ENCODE measurements at regions not wholly inside any gene's neighbourhood (a gene's known extent, or its start where the extent isn't known, plus 50 kb on each side); places are given as distances from the start of the nearest gene placed in this dataset.
"Not testable (repeated sequence)": the region's sequence is repeated elsewhere in the genome, so short reads cannot be mapped to it uniquely, and the experiment has no call there.

DNA sequence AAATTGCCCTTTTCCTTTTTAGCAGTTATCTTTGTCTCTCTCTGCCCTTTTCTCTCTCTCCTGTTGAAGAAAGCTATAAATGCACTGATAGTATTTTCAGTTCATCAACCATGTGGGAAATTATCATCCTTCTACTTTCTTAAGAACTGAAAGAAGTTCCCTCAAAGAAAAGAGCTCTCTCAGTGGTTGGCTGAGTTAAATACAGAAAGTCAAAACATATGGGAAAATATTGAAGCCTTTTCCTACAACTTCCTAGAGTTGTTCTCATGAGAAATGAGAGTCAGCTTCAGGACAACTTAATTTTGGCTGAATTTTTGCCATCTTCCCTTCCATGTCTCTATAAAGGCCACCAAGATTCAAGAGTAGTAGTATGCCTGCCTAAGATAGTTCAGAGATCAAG lies 96.7 kb downstream of the NFKBIZ start:
- in situ Hi-C loops (cut with HindIII; ENCODE audit: low sequenced_read_pairs): loop anchor here (10.0 kb wide), 1 partner anchor 91 kb away; no protein-coding TSS in a partner anchor

DNA sequence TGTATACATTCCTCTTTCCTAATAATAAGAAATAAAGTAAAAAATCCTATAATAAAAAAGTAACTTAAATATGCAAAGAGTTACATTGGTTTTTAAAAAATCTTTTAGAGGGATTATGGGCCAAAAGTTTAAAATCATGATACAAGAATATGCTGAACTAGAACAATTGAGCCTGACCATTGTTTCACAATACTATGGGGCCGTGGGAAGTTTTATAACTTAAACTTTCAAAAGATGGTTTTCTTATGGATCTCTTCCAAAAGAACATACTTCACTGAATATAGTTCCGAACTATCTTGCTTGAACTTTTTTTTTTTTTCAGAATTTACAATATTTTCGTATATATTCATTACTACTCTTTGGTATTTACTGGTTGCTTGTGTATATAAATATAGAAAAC lies 97.6 kb downstream of the NFKBIZ start:
- in situ Hi-C loops (cut with HindIII; ENCODE audit: low sequenced_read_pairs): loop anchor here (10.0 kb wide), 1 partner anchor 92 kb away; no protein-coding TSS in a partner anchor

DNA sequence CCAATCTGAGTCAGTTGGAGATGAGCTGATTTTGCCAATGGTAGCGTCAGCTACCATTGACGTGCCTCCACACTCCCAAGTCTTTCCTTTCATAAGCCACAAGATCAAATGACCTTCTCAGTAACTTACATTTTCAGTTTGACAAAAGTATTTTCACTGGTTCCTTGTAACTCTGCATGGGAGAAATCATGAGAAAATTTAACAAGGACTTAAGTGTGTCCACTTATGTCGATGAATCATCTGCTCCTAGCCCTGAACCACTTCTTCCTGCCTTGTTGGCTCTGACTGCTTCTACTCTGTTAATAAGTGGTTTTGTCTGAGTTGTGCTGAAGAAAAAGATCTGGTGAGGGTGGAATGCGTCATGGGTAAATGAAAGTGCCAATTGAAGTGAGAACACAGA lies 101.2 kb downstream of the NFKBIZ start:
- in situ Hi-C loops (cut with HindIII; ENCODE audit: low sequenced_read_pairs): no loop called here

DNA sequence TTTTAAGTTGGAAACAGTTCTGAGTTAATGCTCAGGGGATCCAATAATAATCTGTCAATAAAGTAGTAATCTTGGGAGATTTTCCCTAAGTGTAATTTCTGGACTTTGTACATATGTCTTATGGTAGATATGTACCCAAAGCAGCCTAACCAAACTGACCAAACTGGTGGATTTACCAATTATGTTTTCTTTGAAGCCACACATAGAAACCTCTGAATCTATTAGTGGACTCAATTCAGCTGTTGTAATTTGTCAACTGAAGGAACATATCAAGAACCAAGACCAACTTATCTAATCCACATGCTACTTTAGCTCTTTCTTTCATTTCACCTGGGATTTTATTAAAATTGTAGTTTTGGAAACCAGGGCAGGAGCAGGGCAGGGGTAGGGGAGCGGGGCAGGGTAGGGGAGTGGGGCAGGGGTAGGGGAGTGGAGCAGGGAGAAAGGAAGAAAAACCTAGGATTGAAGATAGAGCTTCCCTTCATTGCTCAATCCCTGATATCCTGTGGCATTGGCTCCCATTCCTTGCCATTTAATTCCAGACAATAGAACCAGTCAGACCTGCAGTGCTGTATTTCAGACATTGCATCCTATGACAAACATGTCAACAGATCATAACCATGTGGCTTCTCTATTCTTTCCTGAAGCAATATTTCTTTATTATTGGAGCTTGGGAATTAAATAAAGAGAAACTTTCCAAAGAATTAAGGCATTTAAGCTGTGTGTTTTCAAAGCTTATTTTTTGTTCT lies 101.8 kb downstream of the NFKBIZ start:
- in situ Hi-C loops (cut with HindIII; ENCODE audit: low sequenced_read_pairs): no loop called here

DNA sequence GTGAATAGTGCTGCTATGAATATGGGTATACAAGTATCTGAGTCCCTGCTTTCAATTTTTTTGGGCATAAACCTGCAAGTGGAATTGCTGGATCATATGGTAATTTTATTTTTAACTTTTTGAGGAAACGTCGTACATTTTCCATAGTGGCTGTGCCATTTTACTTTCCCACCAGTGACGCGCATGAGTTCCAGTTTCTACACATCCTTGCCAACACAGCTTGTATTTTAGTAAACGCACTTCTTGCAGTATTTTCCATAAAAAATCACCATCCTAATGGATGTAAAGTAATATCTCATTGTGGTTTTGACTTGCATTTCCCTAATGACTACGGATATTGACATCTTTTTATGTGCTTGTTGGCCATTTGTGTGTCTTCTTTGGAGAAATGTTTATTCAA lies 105.0 kb downstream of the NFKBIZ start:
- in situ Hi-C loops (cut with HindIII; ENCODE audit: low sequenced_read_pairs): no loop called here

DNA sequence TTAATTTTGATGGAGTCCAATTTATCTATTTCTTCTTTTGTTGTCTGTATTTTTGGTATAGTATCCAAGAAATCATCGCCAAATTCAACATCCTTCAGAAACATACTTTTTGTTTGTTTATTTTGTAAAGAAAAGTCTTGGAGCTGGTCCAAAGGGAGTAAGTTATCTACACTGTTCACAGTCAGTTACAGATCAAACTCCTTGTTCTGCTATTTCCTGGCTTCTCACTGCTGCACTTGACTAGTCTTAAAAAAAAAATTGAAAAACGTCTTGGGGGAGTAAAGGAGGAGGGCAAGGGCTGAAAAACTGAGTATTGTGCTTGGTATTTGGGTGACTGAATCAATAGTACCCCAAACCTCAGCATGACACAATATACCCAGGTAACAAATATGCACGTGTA lies 105.6 kb downstream of the NFKBIZ start:
- in situ Hi-C loops (cut with HindIII; ENCODE audit: low sequenced_read_pairs): no loop called here

DNA sequence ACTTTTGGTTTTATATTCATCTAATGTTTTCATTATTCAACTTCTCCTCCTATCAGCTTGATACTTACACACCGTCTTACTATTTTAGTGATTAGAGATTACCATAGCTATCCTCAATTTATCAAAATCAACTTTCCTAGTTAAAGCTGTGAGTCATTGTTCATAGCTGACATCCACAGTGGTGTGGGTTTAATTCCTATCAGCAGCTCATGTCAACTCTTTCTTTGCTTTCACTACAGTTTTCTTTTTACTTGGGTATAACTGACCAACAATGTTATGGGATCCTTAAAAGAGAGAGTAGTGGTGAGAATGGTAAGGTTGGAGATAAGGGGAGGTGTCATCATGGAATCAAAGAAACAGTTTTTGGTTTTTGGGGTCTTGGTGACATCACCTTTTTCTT lies 112.7 kb downstream of the NFKBIZ start:
- in situ Hi-C loops (cut with HindIII; ENCODE audit: low sequenced_read_pairs): no loop called here

DNA sequence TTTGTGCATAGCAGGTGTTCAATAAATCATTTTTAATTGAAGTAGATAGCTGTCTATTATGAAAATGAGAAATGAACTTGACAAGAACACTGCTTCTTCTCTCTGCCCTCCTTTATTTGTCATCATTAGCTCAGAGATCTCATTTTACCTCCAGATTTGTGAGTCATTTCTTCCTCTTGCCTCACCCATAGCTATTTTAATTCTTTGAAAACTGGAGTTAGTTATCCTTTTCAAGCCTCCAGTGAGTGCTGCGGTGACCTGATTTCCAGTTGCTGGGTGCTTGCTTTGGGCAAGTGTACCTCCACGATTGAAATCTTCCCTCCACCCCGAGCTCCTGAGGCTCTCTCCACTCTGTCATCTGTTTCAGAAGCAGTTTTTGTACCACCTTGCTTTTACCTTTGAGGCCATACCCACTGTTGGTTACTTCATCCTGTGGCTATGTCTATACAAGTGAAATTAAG lies 114.6 kb downstream of the NFKBIZ start:
- in situ Hi-C loops (cut with HindIII; ENCODE audit: low sequenced_read_pairs): no loop called here

DNA sequence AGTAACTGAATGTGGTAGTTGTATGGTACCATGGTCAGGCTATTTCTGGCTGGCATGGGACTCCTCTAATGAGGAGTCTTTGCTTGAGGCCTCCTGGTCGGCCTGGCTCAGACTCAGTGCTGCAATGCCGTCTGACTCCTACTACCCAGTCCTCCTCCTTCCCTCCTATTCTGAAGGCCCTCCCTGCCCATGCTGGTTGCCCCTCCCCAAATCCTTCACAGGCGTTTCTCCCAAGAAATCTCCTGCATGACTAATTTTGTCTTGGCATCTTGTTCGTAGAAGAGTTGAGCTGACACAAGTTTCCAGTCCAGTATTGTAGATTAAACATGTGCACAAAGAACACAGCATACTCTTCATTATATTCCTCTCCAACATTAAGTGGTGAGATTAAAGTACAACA lies 115.5 kb downstream of the NFKBIZ start:
- in situ Hi-C loops (cut with HindIII; ENCODE audit: low sequenced_read_pairs): no loop called here

DNA sequence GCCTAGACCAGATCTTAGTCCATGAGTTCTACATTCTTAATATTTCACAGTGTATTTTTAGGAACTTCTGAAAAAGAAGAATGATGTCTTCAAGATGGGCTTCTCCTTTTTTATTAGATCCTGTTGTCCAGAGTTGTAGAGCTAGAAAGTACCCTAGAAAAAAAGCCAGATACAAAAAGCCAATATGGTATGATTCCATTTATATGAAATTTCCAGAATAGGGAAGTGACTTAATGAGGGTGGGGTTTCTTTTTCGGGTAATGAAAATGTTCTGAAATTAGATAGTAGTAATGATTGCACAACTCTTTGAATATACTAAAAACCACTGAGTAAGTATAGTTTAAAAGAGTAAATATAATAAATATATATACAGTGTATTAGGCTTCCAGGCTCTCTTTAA lies 116.9 kb downstream of the NFKBIZ start:
- in situ Hi-C loops (cut with HindIII; ENCODE audit: low sequenced_read_pairs): no loop called here

DNA sequence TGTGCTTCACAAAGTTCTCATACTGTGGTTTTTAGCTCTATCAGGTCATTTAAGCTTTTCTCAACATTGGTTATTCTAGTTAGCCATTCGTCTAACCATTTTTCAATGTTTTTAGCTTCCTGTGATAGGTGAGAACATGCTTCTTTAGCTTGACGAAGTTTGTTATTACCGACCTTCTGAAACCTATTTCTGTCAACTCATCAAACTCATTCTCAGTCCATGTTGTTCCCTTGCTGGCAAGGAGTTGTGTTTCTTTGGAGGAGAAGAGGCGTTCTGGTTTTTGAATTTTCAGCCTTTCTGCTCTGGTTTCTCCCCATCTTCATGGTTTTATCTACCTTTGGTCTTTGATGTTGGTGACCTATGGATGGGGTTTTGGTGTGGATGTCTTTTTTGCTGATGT lies 120.9 kb downstream of the NFKBIZ start:
- in situ Hi-C loops (cut with HindIII; ENCODE audit: low sequenced_read_pairs): no loop called here

DNA sequence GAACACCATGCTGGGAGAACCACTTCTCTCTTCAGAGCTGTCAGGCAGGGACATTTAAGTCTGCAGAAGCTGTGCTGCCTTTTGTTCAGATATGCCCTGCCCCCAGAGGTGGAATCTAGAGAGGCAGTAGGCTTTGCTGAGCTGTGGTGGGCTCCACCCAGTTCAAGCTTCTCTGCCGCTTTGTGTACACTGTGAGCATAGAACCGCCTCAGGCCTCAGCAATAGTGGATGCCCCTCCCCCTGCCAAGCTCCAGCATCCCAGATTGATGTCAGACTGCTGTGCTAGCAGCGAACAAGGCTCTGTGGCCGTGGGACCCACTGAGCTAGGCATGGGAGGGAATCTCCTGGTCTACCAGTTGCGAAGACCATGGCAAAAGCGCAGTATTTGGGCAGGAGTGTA lies 121.6 kb downstream of the NFKBIZ start:
- in situ Hi-C loops (cut with HindIII; ENCODE audit: low sequenced_read_pairs): no loop called here

DNA sequence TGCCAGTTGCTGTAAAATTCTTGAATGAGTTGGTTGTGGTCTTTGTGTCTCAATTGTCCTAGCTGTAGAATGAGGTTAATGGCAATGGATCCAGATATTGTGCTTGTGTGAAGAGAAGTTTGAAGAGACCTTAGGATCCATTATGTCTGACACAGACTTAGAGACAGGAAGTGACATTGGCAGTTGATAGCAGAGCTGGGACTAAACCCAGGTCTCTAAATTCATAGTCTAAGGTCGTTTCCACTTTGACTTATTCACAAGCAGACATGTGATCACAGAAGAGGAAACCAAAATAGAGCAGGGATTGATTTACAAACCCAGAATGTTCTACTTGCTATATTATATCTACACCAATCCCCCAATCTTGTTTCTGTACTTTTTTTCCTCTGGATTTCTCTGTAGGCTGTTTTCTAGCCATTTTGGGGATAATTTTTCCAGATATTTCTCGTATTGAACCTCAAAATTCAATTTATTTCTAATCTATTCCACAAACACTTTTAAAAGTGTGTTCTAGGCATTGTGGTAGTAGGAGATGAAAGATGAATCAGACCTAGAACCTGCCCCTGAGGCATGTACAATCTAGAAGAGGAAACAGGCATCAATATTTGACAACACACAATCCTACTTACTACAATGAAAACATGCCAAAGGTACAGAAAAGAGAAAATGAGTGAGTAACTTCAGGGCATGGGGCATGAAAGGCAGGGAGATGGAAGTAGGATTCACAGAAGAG lies 123.3 kb downstream of the NFKBIZ start:
- in situ Hi-C loops (cut with HindIII; ENCODE audit: low sequenced_read_pairs): no loop called here

DNA sequence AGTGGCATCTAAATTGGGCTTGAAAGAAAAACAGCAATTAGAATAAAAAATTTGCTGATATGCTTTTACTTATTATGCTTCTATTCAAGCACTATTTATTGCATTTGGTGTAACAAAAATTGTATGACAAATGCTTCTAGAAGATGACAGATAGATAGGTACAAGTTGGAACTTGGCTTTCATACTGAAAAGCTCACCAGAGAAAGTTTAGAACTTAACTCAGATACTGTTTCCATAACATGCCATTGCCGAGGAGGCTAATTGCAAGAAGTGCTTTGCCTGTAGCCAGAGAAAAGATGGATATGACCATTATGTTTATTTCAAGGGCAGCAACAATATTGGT lies 123.8 kb downstream of the NFKBIZ start:
- in situ Hi-C loops (cut with HindIII; ENCODE audit: low sequenced_read_pairs): no loop called here

DNA sequence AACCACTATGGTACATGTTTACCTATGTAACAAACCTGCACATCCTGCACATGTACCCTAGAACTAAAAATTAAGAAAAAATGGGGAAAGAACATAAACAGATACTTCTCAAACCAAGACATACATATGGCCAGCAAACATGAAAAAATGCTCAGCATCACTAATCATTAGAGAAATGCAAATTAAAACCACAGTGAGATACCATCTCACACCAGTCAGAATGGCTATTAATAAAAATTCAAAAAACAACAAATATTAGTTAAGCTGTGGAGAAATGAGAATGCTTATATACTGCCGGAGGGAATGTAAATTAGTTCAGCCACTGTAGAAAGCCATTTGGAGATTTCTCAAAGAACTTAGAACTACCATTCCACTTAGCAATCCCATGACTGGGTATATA lies 126.1 kb downstream of the NFKBIZ start:
- in situ Hi-C loops (cut with HindIII; ENCODE audit: low sequenced_read_pairs): not testable (repeated sequence)

DNA sequence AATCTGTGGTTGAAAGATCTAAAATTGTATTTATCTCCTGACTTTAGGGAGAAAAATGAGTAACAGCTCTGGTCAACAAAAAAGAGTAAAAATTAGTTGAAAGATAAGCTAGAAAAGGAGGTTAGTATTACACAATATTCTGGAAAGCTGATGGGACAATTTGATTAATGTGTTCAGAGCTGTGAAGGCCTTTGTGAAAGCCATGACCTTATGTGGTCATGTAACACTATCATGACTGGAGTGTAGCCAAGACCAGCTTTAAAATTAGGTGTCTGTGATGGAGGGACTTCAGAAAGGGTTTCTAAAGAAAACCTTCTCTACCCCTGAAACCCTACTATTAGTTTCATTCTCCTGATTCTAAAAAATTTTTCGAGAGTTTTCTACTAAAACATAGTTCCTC lies 127.2 kb downstream of the NFKBIZ start:
- in situ Hi-C loops (cut with HindIII; ENCODE audit: low sequenced_read_pairs): no loop called here

DNA sequence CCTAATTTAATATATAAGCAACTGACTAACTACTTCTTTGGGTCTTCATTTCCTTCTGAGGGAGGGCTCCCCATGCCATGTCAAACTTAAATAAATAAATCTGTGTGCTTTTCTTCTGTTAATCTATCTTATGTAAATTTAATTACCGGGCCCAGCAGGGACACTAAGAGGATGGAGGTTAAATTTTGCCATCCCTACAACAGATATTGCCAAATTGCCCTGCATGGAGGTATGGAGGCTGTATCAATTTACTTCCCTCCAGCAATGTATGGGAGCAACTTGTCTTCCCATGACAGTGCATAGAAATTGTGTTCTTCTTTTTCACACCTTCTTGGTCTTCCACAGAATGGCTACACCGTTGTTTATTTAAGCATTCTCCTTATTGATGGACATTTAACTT lies 129.0 kb downstream of the NFKBIZ start:
- in situ Hi-C loops (cut with HindIII; ENCODE audit: low sequenced_read_pairs): no loop called here

DNA sequence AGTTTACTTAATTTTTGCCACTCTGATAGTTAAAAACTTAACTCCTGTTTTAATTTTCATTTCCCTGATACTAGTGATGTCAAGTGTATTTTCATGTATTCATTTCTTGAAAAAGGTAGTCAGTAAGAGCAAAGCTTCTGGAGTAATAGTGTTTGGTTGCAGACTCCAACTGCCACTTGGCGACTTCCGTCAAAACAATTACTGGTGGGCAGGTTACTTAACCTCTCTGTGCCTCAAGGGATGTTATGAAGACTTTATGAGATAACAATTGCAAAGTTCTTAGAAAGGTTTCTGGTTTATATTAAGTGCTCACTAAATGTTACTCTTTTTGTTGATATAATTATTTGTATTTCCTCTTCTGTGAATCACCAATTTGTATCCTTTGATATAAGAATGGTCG lies 129.7 kb downstream of the NFKBIZ start:
- in situ Hi-C loops (cut with HindIII; ENCODE audit: low sequenced_read_pairs): no loop called here

DNA sequence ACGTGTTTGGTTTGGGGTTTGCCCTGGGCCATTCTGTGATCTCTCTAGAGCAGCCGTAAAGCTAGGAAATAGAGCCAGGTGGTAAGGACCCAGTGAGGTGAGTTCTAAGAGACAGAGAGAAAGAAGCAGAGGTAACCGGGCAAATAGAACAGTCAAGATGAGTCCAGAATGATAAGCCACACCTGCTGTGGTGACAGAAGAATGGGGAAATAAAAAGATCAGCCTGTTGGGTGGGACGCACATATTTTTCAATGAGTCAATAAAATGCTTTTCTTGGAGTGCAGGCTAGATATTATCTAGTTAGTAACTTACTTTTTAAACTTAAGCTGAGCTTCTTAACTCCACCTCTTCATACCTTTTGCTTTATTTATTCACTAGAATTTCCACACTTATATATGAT lies 135.0 kb downstream of the NFKBIZ start:
- in situ Hi-C loops (cut with HindIII; ENCODE audit: low sequenced_read_pairs): no loop called here

DNA sequence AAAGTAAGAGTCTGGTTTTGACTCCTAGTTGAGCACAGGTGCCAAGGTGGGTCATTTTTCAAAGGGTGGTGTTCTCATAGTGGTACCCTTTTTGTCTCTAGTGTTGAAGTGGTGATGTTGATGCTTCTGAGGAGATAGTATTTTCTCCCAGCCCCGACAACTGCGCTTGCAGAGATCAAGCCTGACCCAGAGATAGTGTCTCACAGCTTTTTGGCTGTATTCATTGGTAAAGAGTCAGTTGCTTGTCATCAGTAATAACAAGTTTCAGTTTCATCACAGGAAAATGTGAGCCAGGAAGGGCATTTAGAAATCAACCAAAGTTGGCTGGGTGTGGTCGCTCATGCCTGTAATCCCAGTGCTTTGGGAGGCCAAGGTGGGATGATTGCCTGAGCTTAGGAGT lies 139.3 kb downstream of the NFKBIZ start:
- in situ Hi-C loops (cut with HindIII; ENCODE audit: low sequenced_read_pairs): no loop called here

DNA sequence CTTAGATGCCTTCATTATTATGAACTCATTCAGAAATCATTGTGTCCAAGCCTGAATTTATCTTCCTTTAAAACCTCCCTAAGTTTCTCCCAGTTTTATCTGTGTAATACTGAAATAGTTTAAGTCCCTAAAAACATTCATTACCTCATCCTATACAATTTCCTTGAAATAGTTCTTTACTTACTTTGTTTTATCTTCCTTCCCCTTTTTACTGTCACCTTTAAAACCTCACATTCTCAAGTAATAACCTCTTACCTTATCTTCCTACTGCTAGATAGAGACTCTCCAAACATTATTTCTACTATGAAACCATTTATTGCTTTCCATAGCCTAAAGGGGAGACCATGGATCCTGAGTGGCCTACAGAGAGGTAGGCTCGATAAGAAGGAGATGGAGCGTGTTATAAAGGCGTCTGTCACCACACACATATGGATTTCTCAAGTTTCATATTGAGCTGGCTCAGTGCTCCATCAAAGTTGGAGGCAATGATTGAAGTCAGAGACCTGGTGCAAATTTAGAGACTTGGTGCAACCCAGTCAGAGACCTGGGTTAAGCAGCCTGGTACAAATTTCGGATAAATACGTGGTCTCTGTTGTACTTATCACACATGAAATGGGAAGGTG lies 140.4 kb downstream of the NFKBIZ start:
- in situ Hi-C loops (cut with HindIII; ENCODE audit: low sequenced_read_pairs): no loop called here

DNA sequence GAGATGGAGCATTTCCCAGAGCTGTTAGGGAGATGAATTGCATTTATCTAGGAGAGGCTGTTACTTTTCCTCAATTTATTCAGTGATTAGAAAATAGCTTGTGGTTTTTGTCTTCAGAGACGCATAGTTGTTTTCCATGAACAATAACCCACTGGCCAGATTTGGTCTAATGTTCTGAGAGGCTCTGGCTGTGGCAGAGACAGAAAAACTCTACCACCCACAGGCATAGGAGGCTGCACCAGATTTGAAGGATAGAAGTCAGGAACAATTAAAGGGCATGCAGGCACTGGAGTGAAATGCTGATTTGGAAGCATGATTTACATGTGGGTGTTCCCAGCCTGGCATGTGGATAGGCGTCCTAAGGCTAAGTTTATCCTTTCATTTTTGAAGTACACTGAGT lies 143.5 kb downstream of the NFKBIZ start:
- in situ Hi-C loops (cut with HindIII; ENCODE audit: low sequenced_read_pairs): no loop called here

Measured in DLD1 (cell line).